ENCODE measurements at regions not wholly inside any gene's neighbourhood (a gene's known extent, or its start where the extent isn't known, plus 50 kb on each side); places are given as distances from the start of the nearest gene placed in this dataset.
"Not testable (repeated sequence)": the region's sequence is repeated elsewhere in the genome, so short reads cannot be mapped to it uniquely, and the experiment has no call there.

DNA sequence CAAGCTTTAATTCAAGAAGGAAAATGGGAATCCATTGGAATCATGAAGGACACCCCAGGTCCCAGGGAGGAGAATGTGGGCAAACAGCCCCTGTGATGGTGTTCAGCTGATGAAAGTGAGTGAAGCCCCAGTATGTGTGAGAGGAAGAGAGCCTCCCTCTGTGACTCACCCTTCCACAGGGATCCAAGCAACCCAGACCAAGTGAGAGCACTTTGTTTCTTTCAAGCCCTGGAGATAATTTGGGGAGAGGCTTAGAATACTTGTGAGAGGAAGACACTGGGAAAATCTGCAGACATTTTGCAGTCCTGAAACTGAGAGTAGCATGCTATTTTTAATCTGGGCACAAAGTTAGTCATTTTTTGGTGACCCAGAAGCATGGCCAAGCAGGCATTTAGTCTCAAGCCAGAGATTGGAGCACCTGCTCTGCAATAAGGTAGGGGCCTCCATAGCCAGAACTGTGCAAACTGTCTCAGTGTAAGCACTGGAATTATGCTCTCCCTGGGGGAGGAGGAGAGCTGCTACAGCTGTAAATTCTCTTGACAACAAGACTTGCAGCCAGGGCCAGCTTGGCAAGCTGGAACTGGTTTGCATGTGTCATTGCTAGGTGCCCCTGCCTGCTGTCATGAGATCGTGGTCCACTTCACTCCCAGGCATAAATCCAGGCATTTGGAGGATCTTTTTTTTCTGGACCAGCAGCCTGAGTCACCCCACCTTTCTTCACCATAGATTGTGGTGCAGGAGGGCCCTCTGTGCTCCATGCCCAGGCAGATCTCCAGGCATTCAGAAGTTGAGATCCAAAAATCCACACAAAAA, 537.8 kb upstream of the DPPA4 start:
- peaks cover 0 to 2% (median 0%) of the 10 kb centered on the region in 4 donors for H3K9me3 ChIP-seq (ENCODE audit: control insufficient read depth in 4 of 4, low read length in 3 of 4)
- H3K4me1 ChIP-seq (ENCODE audit: control insufficient read depth in 4 of 4, insufficient read depth in 4 of 4, low read length in 3 of 4), result no peaks in the 10 kb centered on the region
- H3K9ac ChIP-seq (ENCODE audit: low read depth in 1 of 2, low read length in 2 of 2), result no peak overlapping the region
- DNase-seq (ENCODE audit: low spot score), result no peak
- WGBS, result 74% methylated on average over 1 of the region's 1 CpG
- H3K27me3 ChIP-seq (ENCODE audit: control insufficient read depth in 4 of 4, insufficient read depth in 4 of 4, low read length in 3 of 4), result no peaks in the 10 kb centered on the region
- TF ChIP-seq, protein P1, sequence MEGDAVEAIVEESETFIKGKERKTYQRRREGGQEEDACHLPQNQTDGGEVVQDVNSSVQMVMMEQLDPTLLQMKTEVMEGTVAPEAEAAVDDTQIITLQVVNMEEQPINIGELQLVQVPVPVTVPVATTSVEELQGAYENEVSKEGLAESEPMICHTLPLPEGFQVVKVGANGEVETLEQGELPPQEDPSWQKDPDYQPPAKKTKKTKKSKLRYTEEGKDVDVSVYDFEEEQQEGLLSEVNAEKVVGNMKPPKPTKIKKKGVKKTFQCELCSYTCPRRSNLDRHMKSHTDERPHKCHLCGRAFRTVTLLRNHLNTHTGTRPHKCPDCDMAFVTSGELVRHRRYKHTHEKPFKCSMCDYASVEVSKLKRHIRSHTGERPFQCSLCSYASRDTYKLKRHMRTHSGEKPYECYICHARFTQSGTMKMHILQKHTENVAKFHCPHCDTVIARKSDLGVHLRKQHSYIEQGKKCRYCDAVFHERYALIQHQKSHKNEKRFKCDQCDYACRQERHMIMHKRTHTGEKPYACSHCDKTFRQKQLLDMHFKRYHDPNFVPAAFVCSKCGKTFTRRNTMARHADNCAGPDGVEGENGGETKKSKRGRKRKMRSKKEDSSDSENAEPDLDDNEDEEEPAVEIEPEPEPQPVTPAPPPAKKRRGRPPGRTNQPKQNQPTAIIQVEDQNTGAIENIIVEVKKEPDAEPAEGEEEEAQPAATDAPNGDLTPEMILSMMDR (IDR thresholded peaks at IDR 0.05; ENCODE audit: low read depth, low read length, missing input control), result no peak
- TF ChIP-seq, protein P2, sequence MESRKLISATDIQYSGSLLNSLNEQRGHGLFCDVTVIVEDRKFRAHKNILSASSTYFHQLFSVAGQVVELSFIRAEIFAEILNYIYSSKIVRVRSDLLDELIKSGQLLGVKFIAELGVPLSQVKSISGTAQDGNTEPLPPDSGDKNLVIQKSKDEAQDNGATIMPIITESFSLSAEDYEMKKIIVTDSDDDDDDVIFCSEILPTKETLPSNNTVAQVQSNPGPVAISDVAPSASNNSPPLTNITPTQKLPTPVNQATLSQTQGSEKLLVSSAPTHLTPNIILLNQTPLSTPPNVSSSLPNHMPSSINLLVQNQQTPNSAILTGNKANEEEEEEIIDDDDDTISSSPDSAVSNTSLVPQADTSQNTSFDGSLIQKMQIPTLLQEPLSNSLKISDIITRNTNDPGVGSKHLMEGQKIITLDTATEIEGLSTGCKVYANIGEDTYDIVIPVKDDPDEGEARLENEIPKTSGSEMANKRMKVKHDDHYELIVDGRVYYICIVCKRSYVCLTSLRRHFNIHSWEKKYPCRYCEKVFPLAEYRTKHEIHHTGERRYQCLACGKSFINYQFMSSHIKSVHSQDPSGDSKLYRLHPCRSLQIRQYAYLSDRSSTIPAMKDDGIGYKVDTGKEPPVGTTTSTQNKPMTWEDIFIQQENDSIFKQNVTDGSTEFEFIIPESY (IDR thresholded peaks at IDR 0.05), result no peak
- no peaks in the 10 kb centered on the region for H3K36me3 ChIP-seq (ENCODE audit: control insufficient read depth in 4 of 4, insufficient read depth in 3 of 4, low read depth in 1 of 4, low read length in 3 of 4)
- H3K4me3 ChIP-seq (ENCODE audit: low read depth in 1 of 3, low read length in 3 of 3), result no peak overlapping the region
- no peak overlapping the region for H3K27ac ChIP-seq (ENCODE audit: low read depth in 1 of 2, low read length in 2 of 2)

DNA sequence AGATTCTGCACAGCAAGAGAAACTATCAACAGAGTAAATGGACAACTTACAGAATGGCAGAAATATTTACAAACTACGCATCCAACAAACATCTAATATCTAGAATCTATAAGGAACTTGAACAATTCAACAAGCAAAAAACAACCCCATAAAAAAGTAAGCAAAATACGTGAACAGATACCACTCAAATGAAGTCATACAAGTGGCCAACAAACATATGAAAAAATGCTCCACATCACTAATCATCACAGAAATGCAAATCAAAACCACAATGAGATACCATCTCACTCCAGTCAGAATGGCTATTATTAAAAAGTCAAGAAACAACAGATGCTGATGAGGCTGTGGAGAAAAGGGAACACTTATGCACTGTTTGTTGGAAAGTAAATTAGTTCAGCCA, 540.3 kb upstream of the DPPA4 start:
- WGBS, result 93% methylated on average over 2 of the region's 2 CpGs
- not testable (repeated sequence) for H3K9ac ChIP-seq (ENCODE audit: low read depth in 1 of 2, low read length in 2 of 2); H3K27me3 ChIP-seq (ENCODE audit: control insufficient read depth in 4 of 4, insufficient read depth in 4 of 4, low read length in 3 of 4); H3K27ac ChIP-seq (ENCODE audit: low read depth in 1 of 2, low read length in 2 of 2); H3K4me3 ChIP-seq (ENCODE audit: low read depth in 1 of 3, low read length in 3 of 3); DNase-seq (ENCODE audit: low spot score); H3K9me3 ChIP-seq (ENCODE audit: control insufficient read depth in 4 of 4, low read length in 3 of 4); H3K36me3 ChIP-seq (ENCODE audit: control insufficient read depth in 4 of 4, insufficient read depth in 3 of 4, low read depth in 1 of 4, low read length in 3 of 4); H3K4me1 ChIP-seq (ENCODE audit: control insufficient read depth in 4 of 4, insufficient read depth in 4 of 4, low read length in 3 of 4)

DNA sequence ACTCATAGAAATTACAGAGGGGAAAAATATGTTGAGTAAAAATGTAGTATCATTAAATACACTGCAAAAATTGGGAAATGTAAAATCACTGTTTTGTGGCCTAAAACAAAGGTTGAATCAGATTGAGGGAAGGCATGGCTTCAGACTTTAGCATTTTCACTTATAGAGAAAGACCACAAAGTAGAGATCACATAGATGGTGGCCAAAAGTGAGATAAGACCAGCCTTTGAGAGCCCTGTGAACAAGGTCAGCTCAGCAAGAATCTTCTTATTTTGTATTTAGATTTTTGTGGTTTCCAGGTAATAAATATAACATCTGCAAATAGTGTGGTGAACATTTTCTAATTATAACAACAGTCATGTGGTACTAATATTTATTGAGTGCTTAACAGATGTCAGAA, 544.8 kb upstream of the DPPA4 start:
- DNase-seq (ENCODE audit: low spot score), result no peak
- no peaks in the 10 kb centered on the region for H3K4me1 ChIP-seq (ENCODE audit: control insufficient read depth in 4 of 4, insufficient read depth in 4 of 4, low read length in 3 of 4)

More for the DNA sequence above, 544.8 kb upstream of the DPPA4 start:
- Histone ChIP-seq H3K9me3 (ENCODE audit: control insufficient read depth in 4 of 4, low read length in 3 of 4) (peaks cover 0 to 2% (median 0%) of the 10 kb centered on the region in 4 donors), H3K9ac (ENCODE audit: low read depth in 1 of 2, low read length in 2 of 2) (no peak overlapping the region), H3K27me3 (ENCODE audit: control insufficient read depth in 4 of 4, insufficient read depth in 4 of 4, low read length in 3 of 4) (no peaks in the 10 kb centered on the region), H3K36me3 (ENCODE audit: control insufficient read depth in 4 of 4, insufficient read depth in 3 of 4, low read depth in 1 of 4, low read length in 3 of 4) (no peaks in the 10 kb centered on the region), H3K4me3 (ENCODE audit: low read depth in 1 of 3, low read length in 3 of 3) (no peak overlapping the region), H3K27ac (ENCODE audit: low read depth in 1 of 2, low read length in 2 of 2) (no peak overlapping the region)
- TF ChIP-seq HNF4G (IDR thresholded peaks at IDR 0.05) (no peak), RXRA (IDR thresholded peaks at IDR 0.05) (no peak), YY1 (IDR thresholded peaks at IDR 0.05) (no peak), TAF1 (conservative IDR thresholded peaks at IDR 0.05) (no peak), HNF4A (conservative IDR thresholded peaks at IDR 0.05) (no peak), FOXA1 (IDR thresholded peaks at IDR 0.05) (no peak), JUND (IDR thresholded peaks at IDR 0.05) (no peak), SP1 (IDR thresholded peaks at IDR 0.05) (no peak)
- TF ChIP-seq, protein P3, sequence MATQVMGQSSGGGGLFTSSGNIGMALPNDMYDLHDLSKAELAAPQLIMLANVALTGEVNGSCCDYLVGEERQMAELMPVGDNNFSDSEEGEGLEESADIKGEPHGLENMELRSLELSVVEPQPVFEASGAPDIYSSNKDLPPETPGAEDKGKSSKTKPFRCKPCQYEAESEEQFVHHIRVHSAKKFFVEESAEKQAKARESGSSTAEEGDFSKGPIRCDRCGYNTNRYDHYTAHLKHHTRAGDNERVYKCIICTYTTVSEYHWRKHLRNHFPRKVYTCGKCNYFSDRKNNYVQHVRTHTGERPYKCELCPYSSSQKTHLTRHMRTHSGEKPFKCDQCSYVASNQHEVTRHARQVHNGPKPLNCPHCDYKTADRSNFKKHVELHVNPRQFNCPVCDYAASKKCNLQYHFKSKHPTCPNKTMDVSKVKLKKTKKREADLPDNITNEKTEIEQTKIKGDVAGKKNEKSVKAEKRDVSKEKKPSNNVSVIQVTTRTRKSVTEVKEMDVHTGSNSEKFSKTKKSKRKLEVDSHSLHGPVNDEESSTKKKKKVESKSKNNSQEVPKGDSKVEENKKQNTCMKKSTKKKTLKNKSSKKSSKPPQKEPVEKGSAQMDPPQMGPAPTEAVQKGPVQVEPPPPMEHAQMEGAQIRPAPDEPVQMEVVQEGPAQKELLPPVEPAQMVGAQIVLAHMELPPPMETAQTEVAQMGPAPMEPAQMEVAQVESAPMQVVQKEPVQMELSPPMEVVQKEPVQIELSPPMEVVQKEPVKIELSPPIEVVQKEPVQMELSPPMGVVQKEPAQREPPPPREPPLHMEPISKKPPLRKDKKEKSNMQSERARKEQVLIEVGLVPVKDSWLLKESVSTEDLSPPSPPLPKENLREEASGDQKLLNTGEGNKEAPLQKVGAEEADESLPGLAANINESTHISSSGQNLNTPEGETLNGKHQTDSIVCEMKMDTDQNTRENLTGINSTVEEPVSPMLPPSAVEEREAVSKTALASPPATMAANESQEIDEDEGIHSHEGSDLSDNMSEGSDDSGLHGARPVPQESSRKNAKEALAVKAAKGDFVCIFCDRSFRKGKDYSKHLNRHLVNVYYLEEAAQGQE (IDR thresholded peaks at IDR 0.05), result no peak
- TF ChIP-seq, protein P2 (IDR thresholded peaks at IDR 0.05), result no peak
- TF ChIP-seq, protein P1 (IDR thresholded peaks at IDR 0.05; ENCODE audit: low read depth, low read length, missing input control), result no peak
- TF ChIP-seq, protein P4, sequence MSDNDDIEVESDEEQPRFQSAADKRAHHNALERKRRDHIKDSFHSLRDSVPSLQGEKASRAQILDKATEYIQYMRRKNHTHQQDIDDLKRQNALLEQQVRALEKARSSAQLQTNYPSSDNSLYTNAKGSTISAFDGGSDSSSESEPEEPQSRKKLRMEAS (IDR thresholded peaks at IDR 0.05), result no peak
- TF ChIP-seq, protein P5, sequence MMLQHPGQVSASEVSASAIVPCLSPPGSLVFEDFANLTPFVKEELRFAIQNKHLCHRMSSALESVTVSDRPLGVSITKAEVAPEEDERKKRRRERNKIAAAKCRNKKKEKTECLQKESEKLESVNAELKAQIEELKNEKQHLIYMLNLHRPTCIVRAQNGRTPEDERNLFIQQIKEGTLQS (IDR thresholded peaks at IDR 0.05), result no peak
